MM.1S (cell line): ENCODE measurements at regions not wholly inside any gene's neighbourhood (a gene's known extent, or its start where the extent isn't known, plus 50 kb on each side); places are given as distances from the start of the nearest gene placed in this dataset.

ENCODE experiments used
- DNase-seq: peaks from one replicate; pipeline ENCODE4 v3.0.0-alpha.2; 2015
- H2AFZ ChIP-seq: fragments of 300-600 bp; sonication (generic); 2 replicates; pipeline ENCODE4 v1.6.0; 2016; ENCODE audit warnings: antibody characterized with exemption, low read length
- H3F3A ChIP-seq: fragments of 300-600 bp; sonication (generic); 2 replicates; pipeline ENCODE4 v1.6.1; 2016; ENCODE audit warnings: mild to moderate bottlenecking, antibody characterized with exemption, low read length, moderate library complexity, mixed read lengths; ENCODE audit not compliant: insufficient read depth
- H3K27ac ChIP-seq: fragments of 300-600 bp; sonication (generic); 2 replicates; pipeline ENCODE4 v1.5.1; 2016; ENCODE audit warnings: mild to moderate bottlenecking, low read length
- H3K27me3 ChIP-seq: fragments of 300-600 bp; sonication (generic); replicated peaks from 2 replicates; pipeline ENCODE4 v1.6.0; 2016; ENCODE audit warnings: low read length; ENCODE audit not compliant: insufficient read depth
- H3K36me3 ChIP-seq: fragments of 300-600 bp; sonication (generic); replicated peaks from 2 replicates; pipeline ENCODE4 v1.6.1; 2016; ENCODE audit warnings: mild to moderate bottlenecking, low read length, mixed read lengths; ENCODE audit not compliant: insufficient read depth
- H3K4me1 ChIP-seq: fragments of 300-600 bp; sonication (generic); 2 replicates; pipeline ENCODE4 v1.6.1; 2016; ENCODE audit warnings: low read length, mixed read lengths
- H3K4me2 ChIP-seq: fragments of 300-600 bp; sonication (generic); 2 replicates; pipeline ENCODE4 v1.6.0; 2016; ENCODE audit warnings: low read depth, low read length
- H3K4me3 ChIP-seq: fragments of 300-600 bp; sonication (generic); 2 replicates; pipeline ENCODE4 v1.5.1; 2016; ENCODE audit warnings: low read length, mixed read lengths
- H3K79me2 ChIP-seq: fragments of 300-600 bp; sonication (generic); 2 replicates; pipeline ENCODE4 v1.6.1; 2016; ENCODE audit warnings: mixed run types, low read length, mixed read lengths
- H3K9ac ChIP-seq: fragments of 300-600 bp; sonication (generic); 2 replicates; pipeline ENCODE4 v1.6.1; 2016; ENCODE audit warnings: low read length, mixed read lengths
- H3K9me2 ChIP-seq: fragments of 300-600 bp; sonication (generic); replicated peaks from 2 replicates; pipeline ENCODE4 v1.6.1; 2016; ENCODE audit warnings: mild to moderate bottlenecking, low read length, mixed read lengths; ENCODE audit not compliant: insufficient read depth
- H3K9me3 ChIP-seq: fragments of 300-600 bp; sonication (generic); replicated peaks from 2 replicates; pipeline ENCODE4 v1.6.1; 2016; ENCODE audit warnings: mild to moderate bottlenecking, low read length, mixed read lengths; ENCODE audit not compliant: insufficient read depth
- H4K20me1 ChIP-seq: fragments of 300-600 bp; sonication (generic); 2 replicates; pipeline ENCODE4 v1.6.1; 2016; ENCODE audit warnings: mild to moderate bottlenecking, low read length, moderate library complexity, mixed read lengths; ENCODE audit not compliant: insufficient read depth
- EZH2 ChIP-seq: fragments of 300-600 bp; sonication (generic); optimal IDR thresholded peaks from 2 replicates; pipeline ENCODE3; 2017; ENCODE audit warnings: low read depth, mild to moderate bottlenecking, antibody characterized with exemption, low read length, mixed read lengths
- EZH2phosphoT487 ChIP-seq: fragments of 300-600 bp; sonication (generic); IDR thresholded peaks from 2 replicates; pipeline ENCODE4 v1.6.1; 2018; ENCODE audit warnings: antibody characterized with exemption, low read length
- TF ChIP-seq, protein P1 (sequence below): fragments of 300-600 bp; sonication (generic); IDR thresholded peaks from 2 replicates; pipeline ENCODE4 v1.5.1; 2016; ENCODE audit warnings: antibody characterized with exemption, low read length, mixed read lengths

DNA sequence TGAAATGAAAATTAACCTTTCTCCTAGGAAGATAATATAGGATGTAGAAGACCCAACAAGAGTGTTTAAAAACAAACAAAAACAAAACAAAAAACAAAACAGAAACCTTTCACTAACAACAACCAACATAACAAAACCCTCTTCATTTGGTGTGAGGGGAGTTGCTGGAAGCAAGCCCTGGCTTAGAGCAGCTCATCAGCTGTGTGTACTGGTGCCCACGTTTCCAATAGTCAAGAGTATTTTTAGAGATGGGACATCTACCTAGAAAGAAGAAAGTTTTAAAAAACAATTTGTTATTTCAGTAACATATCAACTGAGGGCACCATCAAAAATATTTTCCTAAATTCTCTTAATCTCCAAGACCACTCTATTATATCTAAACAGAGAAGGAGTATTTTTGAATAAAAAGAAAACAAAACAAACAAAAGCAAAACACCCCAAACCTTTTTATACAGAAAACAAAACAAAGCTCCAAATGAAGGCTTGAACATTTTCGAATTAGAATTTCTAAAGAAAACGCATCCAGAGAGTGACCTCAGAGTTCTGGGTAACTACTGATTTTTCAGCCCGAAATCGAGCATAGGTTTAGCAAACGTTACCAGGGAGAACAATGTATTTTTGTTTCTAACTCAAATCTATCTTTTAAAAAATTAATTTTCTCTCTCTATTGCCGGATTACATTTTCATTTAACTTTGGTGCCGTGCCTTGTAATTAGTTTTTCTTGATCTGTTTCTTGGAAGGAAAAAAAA, 134.6 kb downstream of the INSIG2 start:
- Histone ChIP-seq H3K27me3 (no peaks in the 10 kb centered on the region), H2AFZ (peak overlapping the region; percentile 95)

DNA sequence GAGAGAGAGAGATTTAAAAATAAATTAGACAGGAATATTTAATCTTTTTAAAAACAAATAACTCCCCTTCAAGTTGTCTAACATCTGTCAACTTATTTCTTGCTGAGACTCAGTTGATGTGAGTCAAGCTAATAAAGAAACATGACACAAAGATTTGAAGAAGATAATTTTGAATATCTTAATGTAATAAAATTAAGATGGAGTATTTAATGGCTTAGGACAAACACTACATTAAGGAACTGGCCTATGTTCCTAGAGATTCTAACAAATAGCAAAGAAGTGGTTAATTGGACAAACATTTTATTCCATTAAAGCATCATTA, 134.0 kb downstream of the INSIG2 start:
- H3K9me2 ChIP-seq, result no peaks in the 10 kb centered on the region
- DNase-seq, result no peak
- no peak overlapping the region for H3K4me3 ChIP-seq
- no peaks in the 10 kb centered on the region for H3K79me2 ChIP-seq
- peaks cover 17% of the 10 kb centered on the region for H3K4me1 ChIP-seq
- H3K9ac ChIP-seq, result peak overlapping the region; percentile 82; the same call in 1 of the 2 replicates
- H3K27me3 ChIP-seq, result no peaks in the 10 kb centered on the region
- H3K4me2 ChIP-seq, result peak overlapping the region; percentile 99
- H3F3A ChIP-seq, result peaks cover 25% of the 10 kb centered on the region; the same call in 1 of the 2 replicates
- H2AFZ ChIP-seq, result no peak overlapping the region
- H4K20me1 ChIP-seq, result no peaks in the 10 kb centered on the region
- H3K36me3 ChIP-seq, result no peaks in the 10 kb centered on the region
- H3K9me3 ChIP-seq, result no peaks in the 10 kb centered on the region
- peak overlapping the region; percentile 77; the same call in 1 of the 2 replicates for H3K27ac ChIP-seq
- TF ChIP-seq, protein P1, sequence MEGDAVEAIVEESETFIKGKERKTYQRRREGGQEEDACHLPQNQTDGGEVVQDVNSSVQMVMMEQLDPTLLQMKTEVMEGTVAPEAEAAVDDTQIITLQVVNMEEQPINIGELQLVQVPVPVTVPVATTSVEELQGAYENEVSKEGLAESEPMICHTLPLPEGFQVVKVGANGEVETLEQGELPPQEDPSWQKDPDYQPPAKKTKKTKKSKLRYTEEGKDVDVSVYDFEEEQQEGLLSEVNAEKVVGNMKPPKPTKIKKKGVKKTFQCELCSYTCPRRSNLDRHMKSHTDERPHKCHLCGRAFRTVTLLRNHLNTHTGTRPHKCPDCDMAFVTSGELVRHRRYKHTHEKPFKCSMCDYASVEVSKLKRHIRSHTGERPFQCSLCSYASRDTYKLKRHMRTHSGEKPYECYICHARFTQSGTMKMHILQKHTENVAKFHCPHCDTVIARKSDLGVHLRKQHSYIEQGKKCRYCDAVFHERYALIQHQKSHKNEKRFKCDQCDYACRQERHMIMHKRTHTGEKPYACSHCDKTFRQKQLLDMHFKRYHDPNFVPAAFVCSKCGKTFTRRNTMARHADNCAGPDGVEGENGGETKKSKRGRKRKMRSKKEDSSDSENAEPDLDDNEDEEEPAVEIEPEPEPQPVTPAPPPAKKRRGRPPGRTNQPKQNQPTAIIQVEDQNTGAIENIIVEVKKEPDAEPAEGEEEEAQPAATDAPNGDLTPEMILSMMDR, result no peak
- TF ChIP-seq EZH2phosphoT487 (no peak), EZH2 (no peak)

More for the DNA sequence above, 134.6 kb downstream of the INSIG2 start:
- H3F3A ChIP-seq, result peaks cover 25% of the 10 kb centered on the region; the same call in 1 of the 2 replicates
- no peak for TF ChIP-seq EZH2
- TF ChIP-seq, protein P1, result no peak
- TF ChIP-seq EZH2phosphoT487, result no peak
- peak overlapping the region; percentile 82 for H3K9ac ChIP-seq
- H3K4me3 ChIP-seq, result peak overlapping the region; percentile 70
- peak overlapping the region; percentile 99 for H3K4me2 ChIP-seq
- peak overlapping the region; percentile 77; the same call in 1 of the 2 replicates for H3K27ac ChIP-seq
- peaks cover 17% of the 10 kb centered on the region for H3K4me1 ChIP-seq
- no peaks in the 10 kb centered on the region for H3K79me2 ChIP-seq
- H3K9me3 ChIP-seq, result no peaks in the 10 kb centered on the region
- H4K20me1 ChIP-seq, result no peaks in the 10 kb centered on the region
- no peaks in the 10 kb centered on the region for H3K9me2 ChIP-seq
- no peaks in the 10 kb centered on the region for H3K36me3 ChIP-seq
- peak; percentile 27 for DNase-seq

DNA sequence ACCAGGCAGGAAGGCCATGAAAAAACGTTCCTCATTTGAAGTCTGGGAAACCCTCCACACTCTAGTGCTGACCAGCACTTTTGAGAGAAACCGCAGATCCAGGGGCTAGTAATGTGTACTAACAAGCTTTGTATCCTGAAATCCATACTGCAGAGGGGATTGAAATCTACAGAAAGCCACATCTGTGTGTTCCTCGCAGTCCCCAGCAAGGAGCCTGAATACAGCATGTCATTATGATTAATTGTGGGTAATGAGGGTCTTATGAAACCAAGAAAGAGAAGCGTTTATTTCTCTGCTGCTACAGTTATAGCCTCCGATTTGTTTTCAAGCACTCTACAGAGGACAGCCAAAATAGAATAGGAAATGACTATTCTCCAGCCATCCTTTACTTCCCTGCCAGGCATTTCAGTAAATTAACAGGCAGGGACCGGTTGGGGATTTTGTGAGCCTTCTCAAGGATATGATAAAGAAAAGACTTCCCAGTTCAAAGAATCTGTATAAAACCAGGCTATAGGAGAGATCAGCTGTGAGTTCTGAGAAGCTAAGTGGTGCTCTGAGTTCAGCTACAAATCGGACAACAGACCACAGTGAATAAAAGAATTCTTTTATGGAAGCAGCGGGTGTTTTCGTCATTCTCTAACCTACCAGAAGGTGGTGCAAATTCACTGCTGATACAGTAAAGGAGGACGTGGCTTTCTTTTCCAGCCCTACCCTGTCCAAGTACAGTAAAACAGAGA, 133.4 kb downstream of the INSIG2 start:
- Histone ChIP-seq H3K4me1 (peaks cover 17% of the 10 kb centered on the region), H3F3A (peaks cover 25% of the 10 kb centered on the region; the same call in 1 of the 2 replicates), H2AFZ (peak overlapping the region; percentile 25), H3K9me2 (no peaks in the 10 kb centered on the region), H3K27ac (peak overlapping the region; percentile 77; the same call in 1 of the 2 replicates), H3K4me3 (no peak overlapping the region), H4K20me1 (no peaks in the 10 kb centered on the region), H3K27me3 (no peaks in the 10 kb centered on the region), H3K9ac (peak overlapping the region; percentile 9; the same call in 1 of the 2 replicates), H3K79me2 (no peaks in the 10 kb centered on the region), H3K36me3 (no peaks in the 10 kb centered on the region), H3K9me3 (no peaks in the 10 kb centered on the region), H3K4me2 (peak overlapping the region; percentile 99)
- peak; percentile 85 for DNase-seq
- TF ChIP-seq, protein P1, result peak; percentile 76
- no peak for TF ChIP-seq EZH2
- TF ChIP-seq EZH2phosphoT487, result no peak
